Stimulated activated CD4-positive, alpha-beta T cell treated with anti-CD3 and anti-CD28 coated beads, Interleukin-1b, Interleukin-23, amount 100 ng/mL, for 4 hours (primary cell): ENCODE measurements at regions not wholly inside any gene's neighbourhood (a gene's known extent, or its start where the extent isn't known, plus 50 kb on each side); places are given as distances from the start of the nearest gene placed in this dataset.

Experiments
- DNase-seq, 2 donors: peaks; one replicate each; pipeline ENCODE4 v3.0.0-alpha.2; 2020; ENCODE audit warnings: low read depth in 2 of 2

DNA sequence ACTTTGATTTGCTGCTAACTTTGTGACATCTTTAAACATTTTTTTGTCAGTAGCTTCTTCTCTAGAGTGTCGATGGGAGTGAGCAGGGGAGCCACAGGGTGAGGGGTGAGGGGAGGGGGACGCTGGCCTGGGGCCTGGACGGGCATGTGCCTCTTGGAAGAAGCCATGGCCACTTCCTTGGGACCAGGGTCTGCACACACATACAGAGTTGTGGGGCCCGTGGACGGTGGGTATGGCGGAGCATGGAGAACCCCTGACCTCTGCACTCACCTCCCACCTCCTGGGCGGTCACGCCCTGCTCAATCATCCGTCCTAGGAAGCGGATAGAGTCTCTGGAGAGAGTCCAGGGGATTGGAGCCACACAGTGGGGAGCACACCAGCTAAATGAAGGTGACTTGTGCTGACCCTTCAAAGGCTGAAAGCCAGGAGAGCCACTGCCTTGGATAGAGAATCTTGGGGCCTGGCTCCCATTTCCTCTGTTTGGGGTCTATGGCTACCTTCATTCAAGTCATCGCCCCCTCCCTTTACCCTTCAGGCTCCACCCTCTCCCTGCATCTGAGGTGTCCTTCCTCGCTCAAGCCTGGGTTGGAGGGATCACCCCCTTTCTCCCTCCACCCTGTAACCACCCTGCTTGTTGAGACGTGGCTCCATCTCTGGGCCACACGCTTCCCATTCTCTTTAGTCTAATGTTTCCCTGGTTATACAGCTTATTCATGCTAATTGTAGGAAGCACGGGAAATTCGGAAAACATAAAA, 63.9 kb upstream of the HAAO start:
- DNase-seq: no peak

GRCh38 chr2:42855221-42855970, 63.0 kb upstream of the HAAO start:
- DNase-seq: no peak

GRCh38 chr2:42854207-42854818, 61.9 kb upstream of the HAAO start:
- no peak for DNase-seq

GRCh38 chr2:42853549-42854206, 61.3 kb upstream of the HAAO start:
- no peak for DNase-seq

GRCh38 chr2:42852798-42853197, 60.4 kb upstream of the HAAO start:
- DNase-seq: no peak

DNA sequence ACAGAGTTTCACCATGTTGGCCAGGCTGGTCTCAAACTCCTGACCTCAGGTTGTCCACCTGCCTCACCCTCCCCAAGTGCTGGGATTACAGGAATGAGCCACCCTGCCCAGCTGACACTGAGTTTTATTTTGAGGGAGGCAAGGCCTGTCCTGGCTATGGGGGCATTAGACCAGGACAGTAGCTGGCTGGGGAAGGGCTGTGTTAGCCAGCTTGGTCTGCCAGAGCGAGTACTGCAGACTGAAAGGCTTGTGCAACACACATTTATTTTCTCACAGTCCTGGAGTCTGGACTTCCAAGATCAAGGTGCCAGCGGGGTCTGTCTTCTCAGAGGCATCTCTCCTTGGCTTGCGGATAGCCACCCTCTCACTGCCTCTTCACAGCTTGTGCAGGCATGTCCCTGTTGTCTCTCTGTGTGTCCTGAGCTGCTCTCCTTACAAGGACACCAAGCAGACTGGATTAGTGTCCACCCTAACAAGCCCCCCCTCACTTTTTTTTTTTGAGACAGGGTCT, 59.4 kb upstream of the HAAO start:
- DNase-seq: no peak

GRCh38 chr2:42851186-42851585, 58.8 kb upstream of the HAAO start:
- no peak for DNase-seq

GRCh38 chr2:42850016-42850805, 57.8 kb upstream of the HAAO start:
- no peak for DNase-seq

DNA sequence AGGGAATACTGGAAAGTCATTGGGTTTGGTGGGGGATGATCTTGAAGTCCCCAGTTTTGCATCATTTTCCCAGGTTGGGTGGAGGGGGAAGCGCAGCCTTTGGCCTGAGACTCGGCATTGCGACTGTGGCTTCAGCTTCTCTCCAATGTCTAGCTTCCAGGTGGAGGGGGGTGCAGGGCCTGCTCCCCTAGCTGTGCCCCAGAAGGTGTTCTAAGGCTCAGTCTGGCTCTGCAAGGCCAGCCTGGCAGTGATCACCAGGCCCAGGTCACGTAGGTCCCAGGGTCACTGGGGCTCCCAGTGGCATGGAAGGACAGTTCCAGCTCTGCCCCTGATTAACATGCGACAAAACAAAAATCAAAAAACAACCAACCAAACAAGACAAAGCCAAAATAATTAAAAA, 56.9 kb upstream of the HAAO start:
- DNase-seq: no peak

GRCh38 chr2:42848726-42849290, 56.4 kb upstream of the HAAO start:
- no peak for DNase-seq

DNA sequence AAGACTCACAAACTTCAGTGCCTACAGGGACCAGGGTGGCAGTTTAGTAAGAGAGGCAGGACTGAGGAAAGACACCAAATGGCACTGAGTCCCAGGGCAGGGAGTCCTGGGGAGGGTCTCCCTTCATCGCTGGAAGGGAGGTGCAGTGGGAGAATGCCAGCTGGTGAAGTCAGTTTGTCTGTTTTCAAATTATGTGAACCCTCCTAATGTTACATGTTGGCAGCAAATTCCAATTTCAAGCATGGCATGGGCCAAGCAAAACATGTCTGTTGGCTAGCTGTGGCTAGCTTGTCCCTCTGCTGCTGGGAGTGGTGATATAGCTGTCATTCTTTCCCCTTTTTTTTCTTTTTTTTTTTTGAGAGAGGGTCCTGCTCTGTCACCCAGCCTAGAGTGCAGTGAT, 55.9 kb upstream of the HAAO start:
- DNase-seq: no peak

DNA sequence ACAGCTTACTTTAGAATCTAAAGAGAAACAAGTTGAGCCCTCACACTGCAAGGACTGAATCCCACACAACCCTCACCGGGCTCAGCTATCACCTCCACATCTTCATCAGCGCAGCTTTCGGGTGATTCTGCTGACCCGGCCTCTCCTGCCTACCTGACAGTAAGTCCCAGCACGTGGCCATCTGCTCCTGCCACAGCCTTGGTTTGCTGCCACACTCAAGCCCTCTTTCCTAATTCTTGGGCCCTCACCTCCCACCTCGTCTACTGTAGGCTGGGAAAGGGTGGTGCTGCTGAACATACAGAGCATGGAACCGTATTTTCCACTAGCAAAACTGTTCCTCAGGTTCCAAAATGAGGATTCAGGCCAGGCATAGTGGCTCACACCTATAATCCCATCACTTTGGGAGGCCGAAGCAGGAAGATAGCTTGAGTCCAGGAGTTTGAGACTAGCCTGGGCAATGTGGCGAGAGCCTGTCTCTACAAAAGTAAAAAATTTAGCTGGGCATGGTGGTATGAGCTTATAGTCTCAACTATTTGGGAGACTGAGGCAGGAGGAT, 55.3 kb upstream of the HAAO start:
- no peak for DNase-seq

GRCh38 chr2:42846932-42847595, 54.7 kb upstream of the HAAO start:
- DNase-seq: no peak

DNA sequence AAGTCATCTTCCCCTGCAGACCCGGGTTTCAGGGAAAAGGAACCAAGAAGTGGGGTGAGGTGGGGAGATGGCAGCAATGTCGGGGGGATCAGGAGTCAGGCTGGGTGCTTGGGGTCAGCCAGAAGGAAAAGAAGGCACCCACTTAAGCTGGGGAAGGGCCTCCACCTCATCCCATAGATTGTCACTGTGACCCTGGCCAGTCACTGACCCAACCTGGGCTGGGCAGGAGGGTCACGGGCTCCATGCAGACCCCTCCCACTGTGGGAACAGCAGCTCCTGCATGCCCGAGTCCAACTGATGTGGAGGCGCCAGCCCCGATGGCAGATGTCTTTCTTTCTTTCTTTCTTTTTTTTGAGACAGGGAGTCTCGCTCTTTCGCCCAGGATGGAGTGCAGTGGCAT, 53.6 kb upstream of the HAAO start:
- DNase-seq: no peak

DNA sequence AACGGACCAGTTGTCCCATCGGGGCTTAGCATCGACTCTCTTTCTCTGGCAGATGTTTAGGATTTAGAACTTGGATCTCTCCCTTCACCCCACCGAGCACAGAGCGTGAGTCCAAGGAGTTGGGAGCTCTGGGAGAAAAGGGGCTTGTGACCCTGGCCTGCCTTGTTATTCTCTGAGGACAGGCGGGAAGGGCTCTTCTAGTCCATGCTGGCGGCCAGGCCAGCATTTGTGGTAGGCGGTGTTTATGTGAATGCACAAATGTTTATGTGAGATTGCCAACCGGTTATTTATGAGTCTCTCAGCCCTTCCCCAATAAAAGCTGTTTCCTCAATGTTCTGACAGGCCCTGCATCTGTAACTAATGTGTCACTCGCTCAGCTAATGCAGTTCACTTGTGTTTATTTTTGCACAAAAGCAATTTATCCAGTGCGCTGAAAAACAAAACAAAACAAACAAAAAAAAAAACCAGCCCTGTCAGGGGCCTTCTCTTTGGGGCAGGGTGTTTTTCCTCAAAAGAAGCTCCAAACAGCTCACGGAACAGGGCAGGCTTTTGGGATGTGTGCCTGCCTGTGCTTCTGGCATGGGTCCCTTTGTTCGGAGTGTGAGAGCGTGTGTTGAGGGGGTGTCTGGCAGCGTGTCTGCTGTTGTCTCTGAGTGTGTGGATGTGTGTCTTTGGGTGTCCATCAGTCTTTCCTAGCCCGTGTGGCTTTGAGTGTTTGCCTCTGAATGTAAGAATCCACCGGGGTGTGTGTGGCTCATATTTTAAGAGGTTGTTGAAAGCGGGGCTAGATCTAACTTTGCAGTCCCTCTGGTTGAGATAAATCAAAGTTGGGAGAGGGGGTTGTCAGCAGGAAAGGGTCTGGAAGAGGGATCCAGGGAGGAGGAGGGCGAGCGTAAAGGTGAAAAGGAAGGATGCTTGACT, 52.8 kb upstream of the HAAO start:
- no peak for DNase-seq

GRCh38 chr2:42844366-42844765, 52.0 kb upstream of the HAAO start:
- DNase-seq: no peak

DNA sequence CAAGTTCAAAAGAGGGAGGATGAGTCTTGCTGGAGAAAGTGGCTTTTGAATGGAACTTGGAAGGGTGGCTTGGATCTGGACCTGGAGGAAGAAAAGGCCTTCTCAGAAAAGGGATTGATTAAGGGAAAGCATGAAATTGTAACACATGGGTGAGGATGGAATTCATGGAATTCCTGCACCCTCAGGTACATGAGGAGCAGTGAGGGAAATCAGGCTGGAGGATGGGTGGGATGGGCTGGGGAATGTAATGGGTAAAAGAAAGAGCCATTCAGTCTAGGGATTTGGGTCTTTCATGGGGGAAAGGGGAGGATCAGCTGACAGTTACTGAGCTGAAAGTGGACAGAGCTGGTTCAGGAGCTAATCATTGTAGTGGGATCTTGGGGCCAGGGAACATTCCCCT, 51.2 kb upstream of the HAAO start:
- no peak for DNase-seq

- DNase-seq: no peak
Observed at GRCh38 chr2:42843131-42843530, 50.7 kb upstream of the HAAO start.

GRCh38 chr2:42842466-42842865, 50.1 kb upstream of the HAAO start:
- no peak for DNase-seq
